ENCODE measurements at regions not wholly inside any gene's neighbourhood (a gene's known extent, or its start where the extent isn't known, plus 50 kb on each side); places are given as distances from the start of the nearest gene placed in this dataset.

DNA sequence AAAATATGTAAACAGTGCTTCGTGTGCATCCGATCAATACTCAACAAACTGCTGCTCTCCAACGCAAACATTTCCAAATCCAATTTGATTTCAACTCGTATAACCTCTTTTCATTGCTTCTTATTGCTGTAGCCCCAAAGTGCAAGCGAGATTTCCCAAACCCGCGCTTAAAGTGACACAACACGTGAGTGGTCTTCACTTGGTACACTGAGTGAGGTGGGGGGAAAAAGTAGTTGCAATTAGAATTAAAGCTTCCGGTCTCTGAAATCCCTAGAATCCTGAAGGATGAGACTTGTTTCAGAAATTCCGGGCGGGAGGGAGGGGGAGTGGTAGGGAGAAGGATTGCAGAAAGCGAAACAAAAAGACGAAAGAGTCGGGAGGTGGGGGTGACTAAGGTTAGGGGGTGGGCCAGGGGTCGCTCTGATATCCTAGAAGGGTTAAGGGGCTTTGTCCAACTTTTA, 387.5 kb downstream of the BCAT1 start:
- no peak for DNase-seq (ENCODE audit: low read depth in 2 of 2, low spot score in 1 of 2)

DNA sequence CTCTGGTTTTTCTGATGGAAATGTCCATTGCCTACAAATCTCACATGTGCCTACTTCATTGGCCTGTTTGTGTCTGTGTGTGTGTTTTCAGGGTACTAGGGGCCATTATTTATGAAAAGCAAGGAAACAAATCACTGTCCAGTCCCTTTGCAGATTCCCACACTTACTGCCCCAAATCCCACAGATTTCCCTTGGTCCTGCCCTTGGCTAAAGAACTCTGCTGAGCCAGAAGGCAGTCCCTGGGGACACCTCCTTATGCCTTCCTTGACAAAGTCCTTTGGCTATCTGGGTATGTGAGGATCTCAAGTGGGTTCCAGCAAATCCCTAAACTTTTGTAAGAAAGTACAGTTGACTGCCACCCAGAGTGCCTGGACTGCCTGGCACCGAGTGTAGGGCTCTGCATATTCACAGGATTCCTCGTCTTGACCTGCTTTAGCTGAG, 388.1 kb downstream of the BCAT1 start:
- DNase-seq (ENCODE audit: low read depth in 2 of 2, low spot score in 1 of 2), result no peak

DNA sequence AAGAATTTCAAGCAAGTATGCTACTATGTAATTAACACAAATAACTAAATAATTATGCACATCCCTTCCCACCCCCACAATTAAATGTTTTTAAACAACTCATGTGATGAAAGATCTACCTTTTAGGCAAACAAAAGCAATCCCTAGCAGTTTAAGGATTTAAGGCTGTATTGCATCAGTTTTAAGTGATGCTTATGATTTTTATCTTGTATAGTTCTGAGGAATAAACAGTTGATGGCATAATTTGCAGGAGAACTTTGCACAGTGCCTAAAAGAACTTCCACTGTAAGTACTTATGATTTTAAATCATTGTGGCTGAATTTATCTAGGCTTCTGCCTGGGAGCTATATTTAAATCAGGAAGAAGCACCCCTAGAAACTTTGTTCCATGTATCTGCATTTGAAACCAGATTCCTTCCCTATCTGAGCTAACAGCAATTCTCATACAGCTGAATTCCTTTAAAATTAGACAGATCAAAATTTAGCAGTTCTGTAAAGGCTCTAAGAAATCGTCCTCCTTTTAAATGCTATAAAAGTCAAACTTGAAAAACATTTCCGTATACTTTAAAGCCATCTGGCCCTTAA, 388.6 kb downstream of the BCAT1 start:
- no peak for DNase-seq (ENCODE audit: low read depth in 2 of 2, low spot score in 1 of 2)

DNA sequence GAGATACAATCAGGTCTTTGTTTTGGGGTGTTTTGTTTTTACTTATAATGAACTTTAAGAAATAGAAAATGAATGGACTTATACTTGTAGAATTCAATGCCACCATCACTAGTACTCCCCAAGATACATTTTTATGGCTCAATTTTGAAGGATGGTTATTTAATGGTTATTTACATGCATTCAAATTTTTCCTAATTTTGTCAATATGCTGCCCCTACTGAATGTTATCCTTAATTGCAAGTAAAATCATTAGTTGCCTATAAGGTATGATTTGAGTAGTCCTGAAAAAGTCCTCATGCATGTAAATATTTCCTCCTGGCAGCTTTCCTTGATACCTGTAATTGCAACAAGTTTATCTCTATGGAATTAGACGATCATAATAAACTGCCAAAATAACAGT, 391.2 kb downstream of the BCAT1 start:
- DNase-seq (ENCODE audit: low read depth in 2 of 2, low spot score in 1 of 2), result no peak

DNA sequence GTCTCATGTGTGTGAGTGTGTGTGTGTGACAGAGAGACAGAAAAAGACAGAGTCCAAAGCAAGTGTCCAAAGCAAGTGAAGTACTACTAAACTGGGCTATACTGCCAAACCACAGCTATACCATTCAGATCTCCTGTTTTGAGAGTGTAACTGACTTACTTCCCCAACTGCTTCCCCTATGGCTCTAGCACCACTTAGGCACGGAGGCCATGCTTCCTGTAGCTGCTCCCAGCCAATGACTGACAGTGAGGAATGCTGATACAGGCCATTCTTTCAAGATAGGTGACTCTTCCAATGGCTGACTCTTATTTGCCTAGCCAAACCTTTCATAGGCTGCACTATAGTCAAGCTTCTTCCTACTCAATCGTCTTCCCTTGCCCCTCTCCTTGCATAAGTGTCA, 393.2 kb downstream of the BCAT1 start:
- no peak for DNase-seq (ENCODE audit: low read depth in 2 of 2, low spot score in 1 of 2)

DNA sequence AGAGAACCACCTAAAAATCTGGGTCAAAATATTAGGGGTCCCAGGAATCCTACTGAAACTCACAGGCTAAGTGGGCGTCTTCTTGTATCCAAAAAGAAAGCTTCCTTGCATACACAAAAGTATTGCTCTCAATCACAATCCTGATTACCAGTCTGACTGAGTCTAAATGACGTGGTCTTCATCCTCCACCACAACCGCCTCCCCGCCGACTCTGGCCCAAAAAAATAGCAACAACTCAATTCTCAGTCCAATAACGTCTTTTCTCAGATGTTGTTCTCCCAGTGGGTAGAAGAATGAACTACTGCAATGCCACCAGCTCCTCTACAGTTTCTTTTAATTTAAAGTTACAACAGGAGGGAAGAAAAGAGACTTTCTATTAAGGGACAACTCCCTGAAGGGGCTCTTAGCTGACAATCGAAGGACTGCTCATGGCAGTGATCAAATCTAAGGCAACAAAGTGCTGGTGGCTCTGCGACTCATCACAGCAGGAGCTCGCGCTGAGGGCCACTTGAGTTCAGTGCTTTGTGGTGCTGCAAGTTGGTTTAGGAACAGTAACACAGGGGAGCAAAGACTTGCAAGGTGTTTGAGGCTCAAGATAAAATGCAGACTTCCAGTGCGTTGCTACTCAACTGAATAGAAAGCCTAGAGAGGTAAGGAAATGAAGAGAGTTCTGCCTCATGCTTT, 394.1 kb downstream of the BCAT1 start:
- DNase-seq (ENCODE audit: low read depth in 2 of 2, low spot score in 1 of 2), result no peak

DNA sequence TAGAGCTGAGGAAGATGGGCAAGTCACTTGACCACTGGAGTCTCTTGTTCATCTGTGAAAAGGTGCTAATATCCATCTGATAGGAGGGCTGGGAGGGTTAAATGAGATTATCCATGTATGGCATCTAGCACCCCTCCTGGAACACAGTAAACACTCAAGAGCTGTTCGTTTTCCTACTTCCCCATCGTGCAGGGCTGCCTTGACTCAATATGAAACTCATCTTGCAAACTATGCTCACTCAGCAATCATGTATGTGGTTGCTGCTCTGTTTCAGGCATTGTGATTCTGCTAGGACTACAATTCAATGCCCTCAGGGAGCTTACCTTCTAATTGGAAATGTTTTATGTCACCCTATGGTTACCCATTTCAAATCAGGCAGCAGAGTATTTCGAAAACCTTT, 395.6 kb downstream of the BCAT1 start:
- DNase-seq (ENCODE audit: low read depth in 2 of 2, low spot score in 1 of 2), result no peak

DNA sequence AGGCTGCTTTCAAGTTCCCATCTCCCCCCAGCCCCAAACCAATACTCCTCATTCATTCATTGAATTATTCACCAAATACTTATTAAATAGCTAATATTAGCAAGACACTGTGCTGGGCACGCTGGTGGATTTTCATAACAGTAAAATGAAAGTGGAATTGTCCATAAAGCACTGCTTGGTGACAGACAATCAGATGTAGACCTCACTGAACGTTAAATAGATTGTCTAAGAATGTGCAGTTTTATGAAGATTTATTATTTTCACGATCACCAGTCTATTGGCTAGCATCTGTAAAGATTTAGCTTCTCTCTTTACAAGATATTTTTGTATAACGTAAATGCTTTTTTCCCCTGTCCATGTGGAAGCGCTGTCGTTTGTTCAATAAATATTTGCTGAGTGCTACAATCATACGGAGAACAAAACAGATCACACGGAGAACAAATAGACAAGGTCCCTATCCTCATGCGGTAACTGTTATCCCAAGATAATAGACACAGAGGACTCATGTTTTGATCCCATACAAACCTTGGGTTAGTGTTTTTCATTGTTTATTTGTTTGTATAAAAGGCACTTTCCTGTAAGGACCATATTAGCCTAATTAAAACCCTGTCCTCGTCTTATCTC, 397.6 kb downstream of the BCAT1 start:
- DNase-seq (ENCODE audit: low read depth in 2 of 2, low spot score in 1 of 2), result no peak

DNA sequence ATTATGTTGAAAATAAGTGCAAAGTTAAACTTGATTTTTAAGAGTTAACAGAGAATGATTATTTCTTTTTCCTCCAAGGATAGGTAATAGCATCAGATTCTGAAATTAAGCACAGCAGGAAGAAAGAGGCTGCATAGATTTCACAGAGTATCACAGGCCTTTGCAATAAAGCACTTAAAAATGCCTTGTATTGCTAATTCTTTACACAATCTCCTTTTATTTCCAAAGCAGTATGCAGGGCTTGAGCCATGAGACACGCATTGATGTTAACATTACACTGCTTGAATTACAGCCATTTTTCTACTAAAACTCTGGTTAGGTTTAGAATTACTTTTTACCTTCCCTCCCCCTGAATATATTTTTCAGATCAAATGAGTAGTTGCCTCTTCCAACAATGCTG, 398.3 kb downstream of the BCAT1 start:
- no peak for DNase-seq (ENCODE audit: low read depth in 2 of 2, low spot score in 1 of 2)

DNA sequence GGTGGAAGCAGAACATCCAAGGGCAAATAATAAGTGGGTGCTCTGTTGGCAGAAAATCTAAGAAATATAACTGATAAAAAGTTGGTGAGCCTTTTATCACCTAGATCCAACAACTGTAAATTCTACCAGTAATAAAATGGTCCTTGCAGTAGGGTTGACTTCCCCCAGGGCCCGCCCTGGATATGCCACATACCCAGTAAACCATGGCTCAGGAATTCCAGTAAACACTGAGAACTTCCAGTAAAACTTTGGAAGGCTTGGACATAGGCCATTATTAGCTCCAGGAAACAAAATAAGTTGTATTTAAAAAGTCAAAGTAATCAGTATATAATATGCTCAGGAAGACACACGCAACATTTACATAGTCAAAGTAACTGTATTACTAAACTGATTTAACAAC, 402.2 kb downstream of the BCAT1 start:
- no peak for DNase-seq (ENCODE audit: low read depth in 2 of 2, low spot score in 1 of 2)

DNA sequence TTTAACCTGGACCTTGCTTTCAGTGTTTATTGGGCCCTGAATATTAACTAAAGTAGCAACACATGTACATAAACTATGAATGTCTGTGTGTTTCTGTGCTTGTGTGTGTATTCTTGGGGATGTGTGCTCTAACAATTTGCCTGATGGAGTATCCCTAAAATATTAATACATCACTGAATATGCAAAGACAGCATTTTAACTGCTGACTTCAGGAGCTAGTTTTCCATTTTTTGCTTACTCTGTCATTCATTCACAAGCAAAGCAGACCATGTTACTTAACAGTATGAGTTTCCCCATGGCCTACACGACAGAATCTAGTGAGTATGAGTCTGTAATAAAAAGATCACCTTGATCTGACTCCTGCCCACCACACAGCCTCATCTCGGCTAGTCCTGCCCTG, 402.8 kb downstream of the BCAT1 start:
- DNase-seq (ENCODE audit: low read depth in 2 of 2, low spot score in 1 of 2), result no peak

DNA sequence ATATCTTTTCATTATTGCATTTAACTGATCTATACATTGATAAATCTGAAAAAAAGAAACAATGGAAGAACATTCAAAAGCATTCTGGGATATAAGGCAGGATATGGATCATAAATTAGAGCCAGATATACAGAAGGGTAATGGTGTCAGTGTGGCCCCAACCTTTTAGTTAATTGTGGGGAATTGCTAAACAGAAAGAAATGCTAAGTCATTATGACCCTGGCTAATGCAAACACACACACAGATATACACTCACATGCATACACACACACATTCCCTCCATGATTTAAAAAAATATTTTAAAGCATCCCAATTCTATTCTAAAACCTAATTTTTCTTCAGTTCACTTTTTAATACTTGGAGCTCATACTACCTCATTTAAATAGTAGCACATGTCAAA, 404.5 kb downstream of the BCAT1 start:
- DNase-seq (ENCODE audit: low read depth in 2 of 2, low spot score in 1 of 2), result no peak

DNA sequence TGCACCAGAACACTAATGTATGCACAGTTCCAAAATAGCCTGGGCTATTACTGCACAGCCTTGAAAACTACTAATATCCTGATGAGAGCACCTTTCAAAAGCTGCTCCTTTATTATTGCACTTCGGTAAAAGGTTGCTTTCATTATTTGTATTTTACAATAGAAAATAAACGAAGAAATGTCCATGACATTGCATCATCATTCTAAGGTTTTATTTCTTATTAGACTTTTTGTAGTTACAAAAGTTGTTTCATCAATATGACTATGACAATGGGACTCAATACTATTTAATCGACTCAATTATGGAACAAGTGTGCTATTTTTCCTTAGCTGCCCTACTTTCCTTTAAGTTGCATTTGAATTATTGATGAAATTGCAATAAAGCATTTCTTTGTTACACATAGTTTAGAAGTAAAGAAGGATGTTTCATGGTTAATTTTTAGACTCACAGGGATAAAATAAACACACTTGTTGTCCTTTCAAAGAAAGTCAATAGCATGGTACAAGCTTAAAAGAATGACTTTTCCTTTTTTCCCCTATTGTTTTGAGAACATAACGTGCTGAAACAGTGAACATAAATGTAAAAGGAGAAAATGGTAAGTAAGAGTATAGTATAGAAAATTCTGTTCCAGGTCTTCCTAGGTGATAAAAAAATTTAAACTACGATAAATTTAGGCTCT, 407.6 kb downstream of the BCAT1 start:
- DNase-seq (ENCODE audit: low read depth in 2 of 2, low spot score in 1 of 2), result no peak

DNA sequence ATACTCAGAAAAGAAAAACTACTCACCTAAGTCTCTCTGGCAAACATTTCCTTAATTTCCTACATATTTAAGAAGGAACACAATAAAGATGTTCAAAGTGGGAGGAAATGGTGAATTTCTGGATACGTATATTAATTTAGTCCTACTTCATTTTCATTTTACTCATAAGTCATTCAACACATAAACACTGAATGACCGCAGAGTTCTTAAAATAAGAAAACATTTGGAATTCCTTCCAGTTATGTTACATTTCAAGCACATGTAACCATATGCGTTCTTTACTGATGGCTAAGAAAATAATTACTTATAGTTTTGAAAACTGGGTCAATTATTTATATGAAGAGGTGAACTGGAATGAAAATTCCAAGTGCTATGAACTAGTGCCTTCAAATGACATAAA, 409.3 kb downstream of the BCAT1 start:
- DNase-seq (ENCODE audit: low read depth in 2 of 2, low spot score in 1 of 2), result no peak

DNA sequence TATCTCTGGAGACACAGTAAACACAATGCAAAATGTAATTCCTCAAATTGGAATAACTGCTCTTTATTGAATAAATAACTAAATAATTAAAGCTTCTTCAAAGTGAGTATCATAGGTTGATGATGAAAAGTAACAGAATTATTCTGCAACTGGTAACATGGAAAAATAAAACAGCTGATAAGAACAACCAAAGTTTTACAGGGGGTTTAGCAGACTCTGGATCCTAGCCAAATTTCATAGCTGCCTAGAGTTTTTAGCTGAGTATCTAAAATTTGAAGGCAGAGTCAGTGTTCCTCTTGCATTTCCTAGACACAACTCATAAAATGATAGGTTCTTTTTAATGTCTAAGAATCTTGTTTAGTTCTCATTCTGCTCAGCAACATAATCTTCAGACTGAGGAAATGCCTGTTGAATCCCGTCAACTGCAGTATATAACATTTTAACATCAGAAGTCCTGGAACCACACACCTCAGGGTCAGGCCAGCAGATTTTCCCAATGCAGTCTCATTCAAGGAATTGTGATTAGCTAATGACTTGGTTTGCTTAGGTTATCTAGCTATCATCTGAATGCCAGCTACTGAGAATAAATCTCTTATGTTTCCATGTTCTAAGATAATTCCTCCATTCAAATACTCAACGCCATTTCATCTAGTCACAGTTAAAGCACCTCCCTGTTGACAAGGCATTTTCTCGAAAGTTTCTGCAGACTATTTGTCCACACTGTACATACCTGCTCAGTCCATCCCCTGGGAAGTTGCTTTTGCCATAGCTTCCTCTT, 411.6 kb downstream of the BCAT1 start:
- DNase-seq (ENCODE audit: low read depth in 2 of 2, low spot score in 1 of 2), result no peak

DNA sequence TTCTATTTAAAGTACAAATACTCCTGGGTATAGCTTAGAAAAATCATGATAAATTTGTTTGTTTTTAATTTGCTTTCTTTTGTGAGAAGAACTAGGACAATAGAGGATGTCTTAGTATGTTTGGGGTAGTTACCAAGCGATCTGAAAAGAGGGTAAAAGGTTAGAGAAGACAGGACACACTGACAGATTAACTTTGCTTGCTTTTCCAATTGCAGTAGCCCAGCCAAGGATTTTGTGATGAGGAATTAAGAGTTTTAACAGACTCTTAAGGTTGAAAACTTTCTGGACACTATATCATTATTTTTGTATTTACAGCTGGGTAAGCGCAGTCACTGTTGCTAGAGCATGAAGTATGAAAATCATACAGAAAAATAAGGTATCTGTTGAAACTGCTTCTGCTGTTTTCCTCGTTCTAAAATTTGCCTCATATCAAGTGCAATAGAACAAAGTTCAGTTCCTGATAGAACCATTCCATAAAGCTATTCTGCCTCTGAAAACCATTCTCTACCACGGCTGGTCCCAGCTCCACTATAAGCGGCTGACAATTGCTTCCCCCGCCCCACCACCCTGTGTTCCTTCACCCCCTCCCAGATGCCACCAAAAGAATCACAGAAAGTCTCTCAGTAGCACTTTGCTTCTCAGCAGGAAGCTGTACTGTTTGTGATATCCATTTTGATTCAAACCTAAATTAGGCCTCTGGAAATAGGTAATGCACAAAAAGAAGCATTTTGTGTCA, 413.4 kb downstream of the BCAT1 start:
- no peak for DNase-seq (ENCODE audit: low read depth in 2 of 2, low spot score in 1 of 2)

DNA sequence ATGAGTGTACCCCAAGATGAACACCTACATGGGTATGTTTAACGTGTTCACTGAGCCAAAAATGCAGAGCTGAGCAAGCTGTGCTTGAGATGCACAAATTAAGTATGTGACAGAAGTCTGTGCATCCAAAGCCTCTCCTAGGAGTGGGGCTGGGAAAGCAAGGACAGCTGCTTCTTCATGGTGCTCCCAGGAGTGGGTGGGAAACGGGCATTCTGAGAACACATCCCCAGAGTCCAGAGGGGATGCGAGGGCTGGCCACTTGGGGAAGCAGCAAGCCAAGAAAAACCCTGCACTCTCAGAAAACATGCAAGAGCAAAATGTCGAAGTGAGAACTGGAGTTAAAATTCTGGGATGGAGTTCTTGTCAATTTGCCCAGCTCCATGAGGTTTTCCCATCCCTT, 414.3 kb downstream of the BCAT1 start:
- DNase-seq (ENCODE audit: low read depth in 2 of 2, low spot score in 1 of 2), result no peak

DNA sequence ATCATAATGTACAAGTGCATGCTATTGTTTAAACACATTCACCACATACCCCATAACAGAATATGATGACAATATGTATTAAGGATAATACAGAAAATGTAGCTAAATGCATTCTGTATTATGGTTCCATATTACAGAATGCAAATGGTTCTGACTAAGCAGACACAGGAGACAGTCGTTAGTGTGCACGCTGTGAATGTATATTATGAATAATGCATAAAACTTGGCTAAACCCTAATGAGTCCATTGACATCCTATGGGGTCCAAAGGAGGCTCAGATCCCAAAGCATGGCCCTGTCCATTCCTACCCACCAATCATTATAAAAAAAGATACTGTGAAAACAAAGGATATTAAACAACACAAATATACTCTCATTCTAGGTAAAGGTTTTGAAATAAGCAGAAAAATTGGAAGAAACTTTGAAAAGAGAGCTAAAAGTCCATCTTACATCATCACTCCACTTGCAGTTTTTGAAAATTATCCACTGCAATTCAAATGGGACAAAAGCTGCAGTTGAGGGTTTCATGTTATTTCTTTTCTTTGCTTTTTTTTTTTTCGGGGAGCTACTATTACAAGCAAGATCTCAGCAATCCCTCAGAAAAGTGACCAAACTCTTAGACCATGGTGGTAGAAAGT, 415.1 kb downstream of the BCAT1 start:
- DNase-seq (ENCODE audit: low read depth in 2 of 2, low spot score in 1 of 2), result no peak

DNA sequence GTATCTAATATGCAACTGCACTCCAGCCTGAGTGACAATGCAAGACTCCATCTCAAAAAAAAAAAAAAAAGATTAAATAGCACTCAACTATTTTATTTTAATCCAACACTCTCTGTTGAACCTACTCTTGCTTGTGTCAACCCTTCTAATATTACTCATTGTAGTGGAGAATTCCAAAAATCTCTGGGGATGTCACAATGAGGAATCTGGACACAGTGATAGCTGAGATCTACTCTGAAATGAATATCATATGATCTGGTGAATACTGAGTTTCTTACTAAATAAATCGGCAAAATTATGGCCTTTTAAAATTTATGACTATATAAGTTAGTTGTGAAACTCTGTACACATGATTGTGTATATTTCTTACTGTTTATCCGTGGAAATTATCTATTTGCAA, 418.2 kb downstream of the BCAT1 start:
- no peak for DNase-seq (ENCODE audit: low read depth in 2 of 2, low spot score in 1 of 2)

DNA sequence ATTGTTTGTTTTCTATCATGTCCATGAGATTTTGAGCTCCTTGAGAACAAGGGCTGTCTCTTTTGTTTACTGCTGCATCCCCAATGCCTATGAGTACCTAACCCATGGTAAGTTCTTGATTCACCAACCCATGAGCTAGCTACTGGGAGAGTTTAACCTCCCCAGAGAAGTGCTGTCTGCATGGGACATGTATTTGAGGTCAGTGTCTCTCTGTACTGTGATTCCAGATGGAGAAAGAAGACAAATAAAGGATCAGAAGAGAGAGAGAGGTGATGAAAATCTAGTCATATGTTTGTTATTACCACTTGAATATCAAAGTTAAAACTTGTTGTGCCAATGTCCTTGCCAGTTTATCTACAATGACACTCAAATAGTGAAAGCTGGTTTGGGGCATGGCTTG, 421.8 kb downstream of the BCAT1 start:
- DNase-seq (ENCODE audit: low read depth in 2 of 2, low spot score in 1 of 2), result no peak
